ENCODE measurements at regions not wholly inside any gene's neighbourhood (a gene's known extent, or its start where the extent isn't known, plus 50 kb on each side); places are given as distances from the start of the nearest gene placed in this dataset.

GRCh38 chr22:41030891-41031290 lies 61.5 kb upstream of the EP300 start:
- no peak for TF ChIP-seq CHD2 (IDR thresholded peaks at IDR 0.05; ENCODE audit: borderline replicate concordance, low read depth, low read length)
- no peak for TF ChIP-seq USF2 (IDR thresholded peaks at IDR 0.05; ENCODE audit: borderline replicate concordance, low read depth, low read length)
- no peak for TF ChIP-seq SIN3A (IDR thresholded peaks at IDR 0.05; ENCODE audit: low read depth, low read length)
- no peak for TF ChIP-seq EP300 (IDR thresholded peaks at IDR 0.05; ENCODE audit: borderline replicate concordance in 1 of 2, control insufficient read depth in 1 of 2, low read depth in 2 of 2, low read length in 2 of 2)
- TF ChIP-seq CTCF (IDR thresholded peaks at IDR 0.05 in 2 of 3, conservative IDR thresholded peaks at IDR 0.05 in 1 of 3; ENCODE audit: control insufficient read depth in 2 of 3, extremely low read depth in 1 of 3, insufficient read depth in 1 of 3, low read depth in 3 of 3, low read length in 3 of 3): no peak
- no peak for TF ChIP-seq MAX (IDR thresholded peaks at IDR 0.05; ENCODE audit: low read depth, low read length)
- no peak for TF ChIP-seq NFYB (IDR thresholded peaks at IDR 0.05; ENCODE audit: insufficient read depth, low read depth, low read length)
- no peak for TF ChIP-seq POLR2AphosphoS5 (IDR thresholded peaks at IDR 0.05; ENCODE audit: low read length)
- TF ChIP-seq CEBPB (IDR thresholded peaks at IDR 0.05; ENCODE audit: borderline replicate concordance in 1 of 2, low read depth in 2 of 2, low read length in 2 of 2): no peak
- TF ChIP-seq NKRF (conservative IDR thresholded peaks at IDR 0.05): no peak
- TF ChIP-seq WRNIP1 (IDR thresholded peaks at IDR 0.05; ENCODE audit: borderline replicate concordance, low read depth, low read length): no peak
- TF ChIP-seq MXI1 (IDR thresholded peaks at IDR 0.05; ENCODE audit: low read depth, low read length): no peak
- TF ChIP-seq HDAC2 (IDR thresholded peaks at IDR 0.05): no peak
- no peak for TF ChIP-seq ZBTB4 (CRISPR knock-in tag; IDR thresholded peaks at IDR 0.05)
